ENCODE measurements at regions not wholly inside any gene's neighbourhood (a gene's known extent, or its start where the extent isn't known, plus 50 kb on each side); places are given as distances from the start of the nearest gene placed in this dataset.

- no peak for DNase-seq
These were observed 410.4 kb upstream of the NPVF start for GRCh38 chr7:25638590-25639244.

GRCh38 chr7:25642849-25643248 lies 414.6 kb upstream of the NPVF start:
- no peak for DNase-seq

- no peak for DNase-seq
These were observed 415.0 kb upstream of the NPVF start for GRCh38 chr7:25643286-25643685.

GRCh38 chr7:25643770-25644394 lies 415.6 kb upstream of the NPVF start:
- DNase-seq, result no peak

- DNase-seq, result no peak
These were observed 418.6 kb upstream of the NPVF start for GRCh38 chr7:25646726-25647413.

GRCh38 chr7:25647872-25648271 lies 419.6 kb upstream of the NPVF start:
- no peak for DNase-seq

GRCh38 chr7:25652366-25652765 lies 424.1 kb upstream of the NPVF start:
- no peak for DNase-seq

- no peak for DNase-seq
These were observed 425.1 kb upstream of the NPVF start for GRCh38 chr7:25653384-25653783.

- no peak for DNase-seq
These were observed 427.8 kb upstream of the NPVF start for GRCh38 chr7:25656071-25656470.

GRCh38 chr7:25656581-25657026 lies 428.3 kb upstream of the NPVF start:
- DNase-seq, result no peak

GRCh38 chr7:25658375-25658774 lies 430.1 kb upstream of the NPVF start:
- no peak for DNase-seq

- DNase-seq, result no peak
These were observed 431.6 kb upstream of the NPVF start for GRCh38 chr7:25659841-25660240.

- DNase-seq, result peak; percentile 72
These were observed 434.8 kb upstream of the NPVF start for GRCh38 chr7:25662841-25663800.

- DNase-seq, result no peak
These were observed 435.6 kb upstream of the NPVF start for GRCh38 chr7:25663877-25664276.

- DNase-seq, result no peak
These were observed 436.3 kb upstream of the NPVF start for GRCh38 chr7:25664593-25664992.

GRCh38 chr7:25665374-25665773 lies 437.1 kb upstream of the NPVF start:
- peak; percentile 37 for DNase-seq

- DNase-seq, result no peak
These were observed 437.8 kb upstream of the NPVF start for GRCh38 chr7:25665903-25666670.

- DNase-seq, result no peak
These were observed 438.4 kb upstream of the NPVF start for GRCh38 chr7:25666671-25667060.

GRCh38 chr7:25669281-25669781 lies 441.0 kb upstream of the NPVF start:
- DNase-seq, result no peak

GRCh38 chr7:25669961-25670841 lies 441.9 kb upstream of the NPVF start:
- DNase-seq, result peak; percentile 66

- no peak for DNase-seq
These were observed 442.8 kb upstream of the NPVF start for GRCh38 chr7:25671111-25671510.
